B cell (primary cell): ENCODE measurements at regions not wholly inside any gene's neighbourhood (a gene's known extent, or its start where the extent isn't known, plus 50 kb on each side); places are given as distances from the start of the nearest gene placed in this dataset.

Experiments used
- ATAC-seq: fragments of 200-7000 bp; cut with Tn5 transposase; one replicate; pipeline ENCODE4 v1.10.0; 2021; ENCODE audit warnings: low read depth, mild to moderate bottlenecking, moderate number of reproducible peaks, moderate library complexity
- CTCF ChIA-PET: fragments of 350-600 bp; sonication (Branson Sonifier 250); formaldehyde crosslinking; loops from one replicate; lab custom pipeline; 2021; ENCODE audit warnings: antibody characterized with exemption, inconsistent platforms; lab: Charles Lee
- POLR2A ChIA-PET: fragments of 350-600 bp; sonication (Branson Sonifier 250); formaldehyde crosslinking; loops from one replicate; lab custom pipeline; 2021; ENCODE audit warnings: antibody characterized with exemption; lab: Charles Lee
- DNase-seq: peaks from one replicate; pipeline ENCODE4 v3.0.0; 2013
- H2AFZ ChIP-seq: 2 replicates; pipeline ENCODE4 v1.6.1; 2012; ENCODE audit warnings: mild to moderate bottlenecking, low read depth, low read length; ENCODE audit not compliant: insufficient read depth, poor library complexity, severe bottlenecking
- H3K27ac ChIP-seq, 2 donors: 1 replicate in 1 of 2; 2 replicates in 1 of 2; pipeline ENCODE4 v1.5.1; 2012 to 2013; ENCODE audit warnings: low read length in 2 of 2, mild to moderate bottlenecking in 2 of 2, moderate library complexity in 1 of 2
- H3K27me3 ChIP-seq, 4 experiments: fragments of 200-600 bp in 1 of 4; sonication (generic) in 1 of 4; replicated peaks in 1 of 4; 1 replicate in 2 of 4; 2 replicates in 2 of 4; pipeline versions ENCODE4 v1.6.1 to v1.7.0; 2013 to 2016; ENCODE audit warnings: low read length in 3 of 4, mild to moderate bottlenecking in 2 of 4, mixed read lengths in 1 of 4, moderate library complexity in 1 of 4; ENCODE audit not compliant: insufficient read depth in 4 of 4, control insufficient read depth in 3 of 4; ENCODE audit errors: control extremely low read depth in 1 of 4
- H3K36me3 ChIP-seq, 2 experiments: replicated peaks in 1 of 2; 1 replicate in 1 of 2; 2 replicates in 1 of 2; pipeline versions ENCODE4 v1.6.1 to v1.7.1; 2013; ENCODE audit warnings: low read length in 1 of 2; ENCODE audit not compliant: insufficient read depth in 2 of 2, control insufficient read depth in 1 of 2; ENCODE audit errors: control extremely low read depth in 1 of 2, extremely low read depth in 1 of 2
- H3K4me1 ChIP-seq, 2 donors: fragments of 200-600 bp in 1 of 2; sonication (generic) in 1 of 2; 1 replicate in 1 of 2; 2 replicates in 1 of 2; pipeline versions ENCODE4 v1.5.1 to v1.6.1; 2013 to 2017; ENCODE audit warnings: low read length in 2 of 2; ENCODE audit not compliant: control insufficient read depth in 2 of 2, insufficient read depth in 2 of 2
- H3K4me2 ChIP-seq: replicated peaks from 2 replicates; pipeline ENCODE3; 2012; ENCODE audit warnings: mild to moderate bottlenecking, low read depth, low read length; ENCODE audit not compliant: poor library complexity, severe bottlenecking
- H3K4me3 ChIP-seq, 5 experiments: fragments of 200-600 bp in 1 of 5; sonication (generic) in 1 of 5; 1 replicate in 3 of 5; 2 replicates in 2 of 5; pipeline versions ENCODE4 v1.5.1 to v1.7.0; 2011 to 2016; ENCODE audit warnings: low read length in 4 of 5, mild to moderate bottlenecking in 4 of 5, low read depth in 2 of 5, control low read depth in 1 of 5, moderate library complexity in 1 of 5; ENCODE audit not compliant: insufficient read depth in 1 of 5; ENCODE audit errors: control extremely low read depth in 1 of 5, extremely low read depth in 1 of 5
- H3K79me2 ChIP-seq: fragments of 200-600 bp; sonication (generic); one replicate; pipeline ENCODE4 v1.6.0; 2016; ENCODE audit warnings: low read length; ENCODE audit not compliant: control insufficient read depth, insufficient read depth
- H3K9ac ChIP-seq: fragments of 200-600 bp; sonication (generic); 2 replicates; pipeline ENCODE4 v1.6.1; 2017; ENCODE audit warnings: mild to moderate bottlenecking, low read length, moderate library complexity
- H3K9me3 ChIP-seq, 3 donors: one replicate each; pipeline versions ENCODE4 v1.6.1 to v1.7.1; 2013; ENCODE audit warnings: low read length in 2 of 3; ENCODE audit not compliant: control insufficient read depth in 2 of 3, insufficient read depth in 1 of 3; ENCODE audit errors: control extremely low read depth in 1 of 3
- H4K20me1 ChIP-seq: 2 replicates; pipeline ENCODE4 v1.6.0; 2012; ENCODE audit warnings: mild to moderate bottlenecking, low read length; ENCODE audit not compliant: insufficient read depth, control insufficient read depth, poor library complexity, severe bottlenecking
- H3K27ac Mint-ChIP-seq: one replicate; pipeline ENCODE4 v1.8.0; 2021; ENCODE audit warnings: mixed read lengths
- H3K27me3 Mint-ChIP-seq: one replicate; pipeline ENCODE4 v1.8.0; 2021; ENCODE audit warnings: mixed read lengths
- H3K4me1 Mint-ChIP-seq: one replicate; pipeline ENCODE4 v1.8.0; 2021; ENCODE audit warnings: mixed read lengths
- H3K4me3 Mint-ChIP-seq: one replicate; pipeline ENCODE4 v1.8.0; 2021; ENCODE audit warnings: mixed read lengths
- H3K9me3 Mint-ChIP-seq: one replicate; pipeline ENCODE4 v1.8.0; 2022; ENCODE audit warnings: mixed read lengths; ENCODE audit not compliant: insufficient read depth
- CTCF ChIP-seq: fragments of 200-600 bp; IDR thresholded peaks from one replicate; pipeline ENCODE4 v1.8.0; 2022; ENCODE audit warnings: antibody characterized with exemption, mild to moderate bottlenecking
- EZH2 ChIP-seq: IDR thresholded peaks from 2 replicates; pipeline ENCODE4 v1.6.1; 2012; ENCODE audit warnings: borderline replicate concordance, low read depth, mild to moderate bottlenecking, moderate library complexity, low read length; ENCODE audit not compliant: insufficient read depth, poor library complexity, severe bottlenecking
- whole genome bisulfite sequencing: methylation state at CpG from one replicate; pipeline ENCODE4 v1.1.5; 2013; ENCODE audit warnings: missing lambda C conversion rate; ENCODE audit not compliant: insufficient coverage; 5-methylcytosine and 5-hydroxymethylcytosine counted together
- intact Hi-C: fragments of 100-400 bp; cut with micrococcal nuclease; formaldehyde crosslinking; loops from one replicate; pipeline ENCODE4 v1.10.0; 2022

GRCh38 chr14:71583194-71583593 lies 349.0 kb upstream of the RGS6 start:
- ATAC-seq (no peak), DNase-seq (no peak)
- Histone ChIP-seq H3K4me1 (peaks cover 0 to 3% of the 10 kb centered on the region in 2 donors), H2AFZ (no peak overlapping the region), H3K36me3 (peaks cover 2 to 3% of the 10 kb centered on the region in 2 experiments), H3K27me3 (no peaks in the 10 kb centered on the region), H3K27ac (no peak overlapping the region), H3K9ac (no peak overlapping the region), H3K4me2 (no peak overlapping the region), H4K20me1 (peaks cover 45% of the 10 kb centered on the region), H3K9me3 (no peaks in the 10 kb centered on the region), H3K4me3 (no peak overlapping the region), H3K79me2 (peaks cover 46% of the 10 kb centered on the region)
- ChIA-PET POLR2A (no interaction called here), CTCF (no interaction called here)
- no peak for TF ChIP-seq CTCF
- no peak for TF ChIP-seq EZH2
- WGBS, result no CpG with 5 or more reads among the region's 2 CpGs
- Mint-ChIP-seq H3K9me3 (no peaks in the 10 kb centered on the region), H3K27me3 (no peaks in the 10 kb centered on the region), H3K4me3 (no peak overlapping the region), H3K27ac (no peak overlapping the region), H3K4me1 (peaks cover 35% of the 10 kb centered on the region)
- intact Hi-C loops, result no loop called here

GRCh38 chr14:71583705-71584104 lies 348.5 kb upstream of the RGS6 start:
- Histone ChIP-seq H3K4me3 (no peak overlapping the region), H3K9ac (no peak overlapping the region), H3K79me2 (peaks cover 51% of the 10 kb centered on the region), H3K9me3 (no peaks in the 10 kb centered on the region), H3K36me3 (peaks cover 7% of the 10 kb centered on the region in 2 experiments), H3K4me2 (no peak overlapping the region), H3K27me3 (no peaks in the 10 kb centered on the region), H2AFZ (no peak overlapping the region), H3K27ac (no peak overlapping the region), H4K20me1 (peaks cover 50% of the 10 kb centered on the region), H3K4me1 (peaks cover 0 to 3% of the 10 kb centered on the region in 2 donors)
- Mint-ChIP-seq H3K4me1 (peaks cover 33% of the 10 kb centered on the region), H3K27me3 (no peaks in the 10 kb centered on the region), H3K27ac (no peak overlapping the region), H3K9me3 (no peaks in the 10 kb centered on the region), H3K4me3 (no peak overlapping the region)
- ATAC-seq, result no peak
- POLR2A ChIA-PET, result no interaction called here
- no peak for DNase-seq
- TF ChIP-seq CTCF (no peak), EZH2 (no peak)
- intact Hi-C loops, result no loop called here
- CTCF ChIA-PET, result no interaction called here
